Kidney (tissue), 13 donors: ENCODE measurements at regions not wholly inside any gene's neighbourhood (a gene's known extent, or its start where the extent isn't known, plus 50 kb on each side); places are given as distances from the start of the nearest gene placed in this dataset.
"Not testable (repeated sequence)": the region's sequence is repeated elsewhere in the genome, so short reads cannot be mapped to it uniquely, and the experiment has no call there.

Experiments
- DNase-seq, 5 donors: peaks; one replicate each; pipeline ENCODE4 v3.0.0-alpha.2; 2013 to 2020
- FAIRE-seq: peaks from 2 replicates; lab custom pipeline; 2012; peaks lifted over from hg19 to GRCh38; lab: Jason Lieb, UNC
- H3K27ac ChIP-seq, 2 donors: one replicate each; pipeline ENCODE4 v1.7.0; 2013; ENCODE audit warnings: low read depth in 2 of 2, low read length in 2 of 2, inconsistent platforms in 1 of 2
- H3K27me3 ChIP-seq: one replicate; pipeline ENCODE4 v1.7.1; 2013; ENCODE audit warnings: low read length, inconsistent platforms; ENCODE audit not compliant: control insufficient read depth, insufficient read depth
- H3K36me3 ChIP-seq, 3 donors: one replicate each; pipeline versions ENCODE4 v1.7.0 to v1.7.1; 2013; ENCODE audit warnings: low read length in 3 of 3, control low read depth in 1 of 3, inconsistent platforms in 1 of 3; ENCODE audit not compliant: insufficient read depth in 3 of 3, control insufficient read depth in 2 of 3
- H3K4me1 ChIP-seq, 3 donors: one replicate each; pipeline versions ENCODE4 v1.7.0 to v1.7.1; 2013; ENCODE audit warnings: low read length in 3 of 3, inconsistent platforms in 1 of 3, low read depth in 1 of 3; ENCODE audit not compliant: control insufficient read depth in 2 of 3, insufficient read depth in 2 of 3
- H3K4me3 ChIP-seq, 3 donors: one replicate each; pipeline versions ENCODE4 v1.7.0 to v1.8.1; 2013; ENCODE audit warnings: low read length in 3 of 3, control low read depth in 1 of 3, inconsistent platforms in 1 of 3
- H3K9ac ChIP-seq, 3 donors: one replicate each; pipeline versions ENCODE4 v1.7.0 to v1.7.1; 2013; ENCODE audit warnings: low read length in 3 of 3, control low read depth in 1 of 3, inconsistent platforms in 1 of 3
- H3K9me3 ChIP-seq, 3 donors: one replicate each; pipeline versions ENCODE4 v1.7.0 to v1.7.1; 2013; ENCODE audit warnings: low read length in 3 of 3, control low read depth in 1 of 3, inconsistent platforms in 1 of 3; ENCODE audit not compliant: control insufficient read depth in 2 of 3, insufficient read depth in 1 of 3
- CTCF ChIP-seq: IDR thresholded peaks from 3 replicates; pipeline ENCODE4 v1.5.1; 2012; ENCODE audit warnings: mild to moderate bottlenecking, moderate library complexity, borderline replicate concordance; ENCODE audit not compliant: insufficient read depth; ENCODE audit errors: extremely low read depth
- intact Hi-C: fragments of 100-400 bp; cut with DNase I; formaldehyde crosslinking; loops from one replicate; pipeline ENCODE4 v1.11.1; 2022
- donor health status: control.
- donor health status: control.
- donor health status: control.
- donor health status: control.
- donor health status: control.
- donor health status: DM: yes; HTN: yes; CAD: no.
- donor health status: Normal renal cell carcinoma (clear cell type).

- no peaks in the 10 kb centered on the region for H3K9me3 ChIP-seq
- DNase-seq (no peak), FAIRE-seq (no peak)
- no peak overlapping the region for H3K9ac ChIP-seq
- H3K36me3 ChIP-seq, result no peaks in the 10 kb centered on the region
- TF ChIP-seq CTCF, result no peak
- no peaks in the 10 kb centered on the region for H3K27me3 ChIP-seq
- no peak overlapping the region for H3K27ac ChIP-seq
- intact Hi-C loops, result no loop called here
- no peak overlapping the region for H3K4me3 ChIP-seq
- no peaks in the 10 kb centered on the region for H3K4me1 ChIP-seq
Measured at GRCh38 chr9:3646226-3646625, 120.4 kb upstream of the RFX3 start.

- peak; percentile 95 for FAIRE-seq
- H3K27me3 ChIP-seq, H3K9ac ChIP-seq, H3K9me3 ChIP-seq, H3K27ac ChIP-seq, H3K4me1 ChIP-seq, intact Hi-C loops, DNase-seq, H3K36me3 ChIP-seq, H3K4me3 ChIP-seq: not testable (repeated sequence)
Measured at GRCh38 chr9:3642075-3642474, 116.3 kb upstream of the RFX3 start.

GRCh38 chr9:3629495-3629894, 103.7 kb upstream of the RFX3 start:
- Histone ChIP-seq H3K36me3 (no peaks in the 10 kb centered on the region), H3K27ac (no peak overlapping the region), H3K4me1 (no peaks in the 10 kb centered on the region), H3K4me3 (no peak overlapping the region), H3K9ac (no peak overlapping the region), H3K27me3 (no peaks in the 10 kb centered on the region), H3K9me3 (peaks cover 0 to 4% (median 0%) of the 10 kb centered on the region in 3 donors)
- peak in 1 of 5 donors; percentile 1 for DNase-seq
- no peak for FAIRE-seq
- TF ChIP-seq CTCF, result no peak
- intact Hi-C loops, result no loop called here

- Histone ChIP-seq H3K27me3 (no peaks in the 10 kb centered on the region), H3K9me3 (peaks cover 0 to 4% (median 0%) of the 10 kb centered on the region in 3 donors), H3K4me3 (no peak overlapping the region), H3K36me3 (no peaks in the 10 kb centered on the region), H3K4me1 (no peaks in the 10 kb centered on the region), H3K27ac (no peak overlapping the region), H3K9ac (no peak overlapping the region)
- no peak for TF ChIP-seq CTCF
- FAIRE-seq (no peak), DNase-seq (no peak)
- intact Hi-C loops, result no loop called here
Measured at GRCh38 chr9:3628239-3628638, 102.4 kb upstream of the RFX3 start.
